Loucy (cell line): ENCODE measurements at regions not wholly inside any gene's neighbourhood (a gene's known extent, or its start where the extent isn't known, plus 50 kb on each side); places are given as distances from the start of the nearest gene placed in this dataset.

ENCODE experiments used
- H2AFZ ChIP-seq: fragments of 200-600 bp; sonication (generic); 2 replicates; pipeline ENCODE4 v1.6.0; 2016; ENCODE audit warnings: antibody characterized with exemption, mild to moderate bottlenecking, low read length, moderate library complexity
- H3F3A ChIP-seq: fragments of 200-600 bp; 2 replicates; pipeline ENCODE4 v1.6.0; 2016; ENCODE audit warnings: antibody characterized with exemption, low read depth, mild to moderate bottlenecking
- H3K27me3 ChIP-seq: fragments of 200-600 bp; sonication (generic); 2 replicates; pipeline ENCODE4 v1.6.1; 2014; ENCODE audit warnings: low read length, mild to moderate bottlenecking; ENCODE audit not compliant: insufficient read depth, poor library complexity, severe bottlenecking
- H3K36me3 ChIP-seq: fragments of 200-600 bp; sonication (generic); 2 replicates; pipeline ENCODE4 v1.6.1; 2016; ENCODE audit warnings: low read length; ENCODE audit not compliant: insufficient read depth
- H3K4me1 ChIP-seq: fragments of 200-600 bp; sonication (generic); 2 replicates; pipeline ENCODE4 v1.5.1; 2014; ENCODE audit warnings: low read length, mild to moderate bottlenecking; ENCODE audit not compliant: insufficient read depth, poor library complexity, severe bottlenecking
- H3K4me2 ChIP-seq: fragments of 200-600 bp; sonication (generic); 2 replicates; pipeline ENCODE4 v1.6.0; 2014; ENCODE audit warnings: antibody characterized with exemption, low read length, low read depth, mild to moderate bottlenecking; ENCODE audit not compliant: poor library complexity, severe bottlenecking
- H3K4me3 ChIP-seq: fragments of 200-600 bp; sonication (generic); 2 replicates; pipeline ENCODE4 v1.5.1; 2014; ENCODE audit warnings: low read length, mild to moderate bottlenecking, mixed read lengths; ENCODE audit not compliant: poor library complexity, severe bottlenecking
- H3K79me2 ChIP-seq: fragments of 200-600 bp; sonication (generic); 2 replicates; pipeline ENCODE4 v1.6.1; 2014; ENCODE audit warnings: low read length; ENCODE audit not compliant: insufficient read depth
- H3K9ac ChIP-seq: fragments of 200-600 bp; sonication (generic); 2 replicates; pipeline ENCODE4 v1.6.0; 2014; ENCODE audit warnings: mild to moderate bottlenecking, low read depth, low read length, moderate library complexity; ENCODE audit not compliant: poor library complexity, severe bottlenecking
- H3K9me2 ChIP-seq: fragments of 200-600 bp; sonication (generic); replicated peaks from 2 replicates; pipeline ENCODE4 v1.6.1; 2016; ENCODE audit warnings: low read depth, low read length, mixed read lengths
- H3K9me3 ChIP-seq: fragments of 200-600 bp; sonication (generic); 2 replicates; pipeline ENCODE4 v1.6.1; 2014; ENCODE audit warnings: mild to moderate bottlenecking, antibody characterized with exemption, low read length, low read depth; ENCODE audit not compliant: insufficient read depth
- H4K20me1 ChIP-seq: fragments of 200-600 bp; sonication (generic); 2 replicates; pipeline ENCODE4 v1.6.0; 2014; ENCODE audit warnings: antibody characterized with exemption, low read length, mild to moderate bottlenecking; ENCODE audit not compliant: insufficient read depth, poor library complexity, severe bottlenecking
- EZH2phosphoT487 ChIP-seq: fragments of 200-600 bp; IDR thresholded peaks from 2 replicates; pipeline ENCODE4 v1.6.1; 2018; ENCODE audit warnings: antibody characterized with exemption, mild to moderate bottlenecking, moderate library complexity, borderline replicate concordance
- TF ChIP-seq, protein P1 (sequence below): fragments of 200-600 bp; sonication (generic); conservative IDR thresholded peaks from 2 replicates; pipeline ENCODE4 v1.5.1; 2014; ENCODE audit warnings: mild to moderate bottlenecking, antibody characterized with exemption, low read length

DNA sequence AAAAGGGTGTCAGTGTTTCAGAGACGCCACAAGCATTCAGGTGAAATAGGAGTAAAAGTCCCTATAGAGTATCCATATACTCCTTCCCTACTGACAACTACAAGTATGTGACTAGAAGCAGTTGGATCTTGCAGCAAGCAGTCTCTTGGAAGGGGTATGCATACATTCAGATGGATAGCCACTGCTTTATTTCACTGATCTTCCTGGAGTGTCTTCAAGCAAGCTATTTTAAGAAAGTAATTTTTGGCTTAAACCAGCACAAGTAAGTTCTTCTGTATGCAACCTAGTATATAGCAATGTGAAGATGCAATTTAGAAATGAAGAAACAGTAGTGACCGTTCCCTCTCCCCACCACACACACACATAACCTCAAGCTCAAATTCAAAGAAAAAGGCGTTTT lies 446.8 kb upstream of the CDH18 start:
- no peaks in the 10 kb centered on the region for H3K4me1 ChIP-seq
- TF ChIP-seq EZH2phosphoT487, result no peak
- TF ChIP-seq, protein P1, sequence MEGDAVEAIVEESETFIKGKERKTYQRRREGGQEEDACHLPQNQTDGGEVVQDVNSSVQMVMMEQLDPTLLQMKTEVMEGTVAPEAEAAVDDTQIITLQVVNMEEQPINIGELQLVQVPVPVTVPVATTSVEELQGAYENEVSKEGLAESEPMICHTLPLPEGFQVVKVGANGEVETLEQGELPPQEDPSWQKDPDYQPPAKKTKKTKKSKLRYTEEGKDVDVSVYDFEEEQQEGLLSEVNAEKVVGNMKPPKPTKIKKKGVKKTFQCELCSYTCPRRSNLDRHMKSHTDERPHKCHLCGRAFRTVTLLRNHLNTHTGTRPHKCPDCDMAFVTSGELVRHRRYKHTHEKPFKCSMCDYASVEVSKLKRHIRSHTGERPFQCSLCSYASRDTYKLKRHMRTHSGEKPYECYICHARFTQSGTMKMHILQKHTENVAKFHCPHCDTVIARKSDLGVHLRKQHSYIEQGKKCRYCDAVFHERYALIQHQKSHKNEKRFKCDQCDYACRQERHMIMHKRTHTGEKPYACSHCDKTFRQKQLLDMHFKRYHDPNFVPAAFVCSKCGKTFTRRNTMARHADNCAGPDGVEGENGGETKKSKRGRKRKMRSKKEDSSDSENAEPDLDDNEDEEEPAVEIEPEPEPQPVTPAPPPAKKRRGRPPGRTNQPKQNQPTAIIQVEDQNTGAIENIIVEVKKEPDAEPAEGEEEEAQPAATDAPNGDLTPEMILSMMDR, result no peak
- no peaks in the 10 kb centered on the region for H3K9me2 ChIP-seq
- H2AFZ ChIP-seq, result no peak overlapping the region
- H3K79me2 ChIP-seq, result no peaks in the 10 kb centered on the region
- H4K20me1 ChIP-seq, result no peaks in the 10 kb centered on the region
- no peaks in the 10 kb centered on the region for H3K36me3 ChIP-seq
- no peak overlapping the region for H3K4me2 ChIP-seq
- no peaks in the 10 kb centered on the region for H3K27me3 ChIP-seq
- H3K9ac ChIP-seq, result no peak overlapping the region
- no peaks in the 10 kb centered on the region for H3K9me3 ChIP-seq
- H3F3A ChIP-seq, result no peaks in the 10 kb centered on the region
- H3K4me3 ChIP-seq, result no peak overlapping the region

DNA sequence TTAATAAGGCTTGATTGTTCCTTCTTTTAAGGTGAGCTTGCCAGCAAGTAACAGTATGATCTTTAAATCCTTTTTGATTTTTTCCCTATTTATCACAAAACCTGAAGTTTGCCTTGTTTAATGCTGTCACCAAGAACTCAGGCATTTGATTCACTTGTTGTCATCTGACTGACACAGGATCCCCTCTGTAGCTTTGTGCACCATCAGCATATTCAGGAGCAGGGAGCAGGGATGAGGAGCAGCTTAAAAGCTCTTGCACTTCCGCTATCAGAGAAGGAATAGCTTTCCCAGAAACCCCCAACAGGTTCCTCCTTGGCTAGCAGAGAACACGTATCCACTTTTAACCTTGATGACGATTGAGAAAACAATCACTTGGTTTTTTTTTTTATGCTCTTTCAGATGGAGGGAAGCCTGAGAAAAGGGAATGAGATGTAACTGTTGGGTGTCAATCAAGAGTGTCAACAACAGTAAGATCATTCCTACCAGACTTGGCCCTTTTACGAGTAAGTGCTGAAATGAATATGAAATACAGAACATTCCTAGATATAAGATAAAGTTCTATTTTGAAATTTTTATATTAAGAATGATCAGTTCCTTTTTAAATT lies 433.1 kb upstream of the CDH18 start:
- H3K9me2 ChIP-seq, result no peaks in the 10 kb centered on the region
- no peaks in the 10 kb centered on the region for H3K4me1 ChIP-seq
- H3K79me2 ChIP-seq, result no peaks in the 10 kb centered on the region
- H3K36me3 ChIP-seq, result no peaks in the 10 kb centered on the region
- H3K9ac ChIP-seq, result no peak overlapping the region
- no peaks in the 10 kb centered on the region for H4K20me1 ChIP-seq
- no peaks in the 10 kb centered on the region for H3F3A ChIP-seq
- TF ChIP-seq, protein P1, result no peak
- TF ChIP-seq EZH2phosphoT487, result no peak
- H3K9me3 ChIP-seq, result no peaks in the 10 kb centered on the region
- no peaks in the 10 kb centered on the region for H3K27me3 ChIP-seq
- no peak overlapping the region for H3K4me2 ChIP-seq
- H3K4me3 ChIP-seq, result no peak overlapping the region
- H2AFZ ChIP-seq, result no peak overlapping the region
